ENCODE measurements at regions not wholly inside any gene's neighbourhood (a gene's known extent, or its start where the extent isn't known, plus 50 kb on each side); places are given as distances from the start of the nearest gene placed in this dataset.

- ChIA-PET POLR2A (no interaction called here), CTCF (no interaction called here)
- no peak for TF ChIP-seq CTCF (IDR thresholded peaks at IDR 0.05; ENCODE audit: control extremely low read depth, extremely low read depth, low read depth, missing control alignments)
- no peak for DNase-seq (ENCODE audit: extremely low spot score)
Observed at GRCh38 chr2:82834893-82835292, 1624.2 kb downstream of the SUCLG1 start.

DNA sequence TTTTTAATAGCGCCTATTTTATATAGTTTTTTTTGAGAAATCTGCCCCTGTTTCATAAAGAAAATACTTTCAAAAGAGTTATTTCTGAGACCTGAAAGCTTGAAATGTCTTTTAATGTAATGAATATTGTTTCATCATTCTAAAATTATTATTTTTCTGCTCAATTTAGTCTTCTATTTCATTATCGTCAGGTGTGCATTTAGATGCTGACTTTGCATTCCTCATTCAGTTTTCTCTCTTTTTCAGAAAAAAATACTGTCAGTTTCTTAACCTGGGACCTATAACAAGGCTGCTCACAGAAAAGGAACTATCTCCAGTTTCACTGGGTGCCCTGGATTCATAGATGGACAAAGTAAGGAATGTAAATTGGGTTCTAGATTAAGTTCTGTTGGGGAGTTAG is 1631.7 kb downstream of the SUCLG1 start:
- CTCF ChIA-PET: no interaction called here
- POLR2A ChIA-PET: no interaction called here
- TF ChIP-seq CTCF (IDR thresholded peaks at IDR 0.05; ENCODE audit: control extremely low read depth, extremely low read depth, low read depth, missing control alignments): no peak
- DNase-seq (ENCODE audit: extremely low spot score): no peak

- no peak for DNase-seq (ENCODE audit: extremely low spot score)
- ChIA-PET CTCF (no interaction called here), POLR2A (no interaction called here)
- no peak for TF ChIP-seq CTCF (IDR thresholded peaks at IDR 0.05; ENCODE audit: control extremely low read depth, extremely low read depth, low read depth, missing control alignments)
Observed at GRCh38 chr2:82826437-82826836, 1632.6 kb downstream of the SUCLG1 start.

GRCh38 chr2:82825410-82826090 is 1633.5 kb downstream of the SUCLG1 start:
- ChIA-PET POLR2A (no interaction called here), CTCF (no interaction called here)
- no peak for DNase-seq (ENCODE audit: extremely low spot score)
- no peak for TF ChIP-seq CTCF (IDR thresholded peaks at IDR 0.05; ENCODE audit: control extremely low read depth, extremely low read depth, low read depth, missing control alignments)

DNA sequence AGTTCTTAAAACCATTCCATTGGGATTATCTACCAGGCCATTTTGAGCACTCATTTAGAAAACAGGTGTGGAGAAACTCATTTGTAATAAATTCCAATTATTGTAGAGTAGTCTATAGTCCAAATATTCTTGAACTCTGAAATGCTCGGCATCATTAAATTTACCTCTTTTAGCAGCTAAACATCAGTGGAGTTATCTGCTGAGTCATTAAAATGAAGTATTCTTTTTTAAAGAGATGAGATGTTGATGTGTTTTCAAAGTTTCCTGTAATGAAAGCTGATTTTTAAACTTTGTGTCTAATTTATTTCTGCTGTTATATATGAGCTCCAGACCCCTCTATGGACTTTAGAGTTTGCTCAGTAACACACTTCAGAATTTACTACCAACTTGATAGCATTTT is 1635.2 kb downstream of the SUCLG1 start:
- POLR2A ChIA-PET: no interaction called here
- CTCF ChIA-PET: no interaction called here
- no peak for DNase-seq (ENCODE audit: extremely low spot score)
- TF ChIP-seq CTCF (IDR thresholded peaks at IDR 0.05; ENCODE audit: control extremely low read depth, extremely low read depth, low read depth, missing control alignments): no peak

DNA sequence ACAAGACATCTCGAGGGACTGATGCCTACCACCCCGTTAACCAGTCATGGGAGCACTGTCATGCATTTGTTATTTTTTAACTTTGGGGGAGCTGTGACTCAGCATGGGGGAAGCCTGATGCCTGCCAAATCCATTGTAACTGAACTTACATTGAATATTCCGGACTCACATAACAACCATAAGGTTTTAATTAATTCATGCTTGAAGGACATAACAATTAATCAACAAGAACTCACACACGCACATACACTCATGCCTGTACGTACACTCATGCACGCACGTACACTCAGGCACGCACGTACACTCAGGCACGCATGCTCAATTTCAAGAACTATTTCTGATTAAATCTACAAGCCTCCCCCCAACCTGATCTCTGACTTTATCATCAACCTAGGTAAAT is 1639.1 kb downstream of the SUCLG1 start:
- no peak for DNase-seq (ENCODE audit: extremely low spot score)
- no peak for TF ChIP-seq CTCF (IDR thresholded peaks at IDR 0.05; ENCODE audit: control extremely low read depth, extremely low read depth, low read depth, missing control alignments)
- ChIA-PET CTCF (interaction anchor here (1.5 to 2.1 kb wide), 2 partner anchors 12 to 24 kb away, joined by 3 to 6 read pairs; no protein-coding TSS in a partner anchor), POLR2A (no interaction called here)

DNA sequence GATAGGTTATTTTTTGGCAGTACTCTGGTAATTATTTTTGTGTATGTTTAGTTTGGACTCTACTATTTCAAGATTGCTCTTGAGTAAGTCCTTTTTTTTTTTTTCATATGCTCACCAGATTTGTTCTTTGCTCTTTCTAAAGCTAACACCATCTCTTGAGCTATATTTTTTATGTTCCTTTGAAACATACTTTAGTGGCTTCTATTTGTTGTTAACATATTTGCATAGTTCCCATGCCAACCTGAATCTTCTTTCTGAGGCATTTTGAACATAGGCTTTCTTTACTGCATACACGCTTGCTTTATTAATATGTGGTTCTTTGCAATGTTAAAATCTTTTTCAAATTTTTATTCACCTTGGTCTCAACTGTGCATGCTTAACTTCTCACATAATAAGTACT is 1644.9 kb downstream of the SUCLG1 start:
- no peak for DNase-seq (ENCODE audit: extremely low spot score)
- POLR2A ChIA-PET: no interaction called here
- no peak for TF ChIP-seq CTCF (IDR thresholded peaks at IDR 0.05; ENCODE audit: control extremely low read depth, extremely low read depth, low read depth, missing control alignments)
- CTCF ChIA-PET: no interaction called here
